GM04503 (cell line): ENCODE measurements at regions not wholly inside any gene's neighbourhood (a gene's known extent, or its start where the extent isn't known, plus 50 kb on each side); places are given as distances from the start of the nearest gene placed in this dataset.

ENCODE experiments used
- DNase-seq: peaks from one replicate; pipeline ENCODE4 v3.0.0-alpha.2; 2012; ENCODE audit warnings: low read depth

- peak; percentile 56 for DNase-seq
Measured at GRCh38 chr13:47114030-47114429, 217.2 kb upstream of the HTR2A start.

- no peak for DNase-seq
Measured at GRCh38 chr13:47112903-47113299, 216.0 kb upstream of the HTR2A start.

- no peak for DNase-seq
Measured at GRCh38 chr13:47112205-47112902, 215.5 kb upstream of the HTR2A start.

GRCh38 chr13:47111499-47111898, 214.6 kb upstream of the HTR2A start:
- no peak for DNase-seq

GRCh38 chr13:47110833-47111240, 214.0 kb upstream of the HTR2A start:
- no peak for DNase-seq

- DNase-seq = no peak
Measured at GRCh38 chr13:47110141-47110540, 213.3 kb upstream of the HTR2A start.

- no peak for DNase-seq
Measured at GRCh38 chr13:47109028-47109427, 212.2 kb upstream of the HTR2A start.

- DNase-seq = no peak
Measured at GRCh38 chr13:47100214-47100853, 203.5 kb upstream of the HTR2A start.

GRCh38 chr13:47094734-47095434, 198.0 kb upstream of the HTR2A start:
- DNase-seq = no peak

GRCh38 chr13:47092202-47092601, 195.3 kb upstream of the HTR2A start:
- DNase-seq = no peak

- DNase-seq = peak; percentile 47
Measured at GRCh38 chr13:47087841-47088240, 191.0 kb upstream of the HTR2A start.

GRCh38 chr13:47087241-47087640, 190.4 kb upstream of the HTR2A start:
- DNase-seq = no peak

- peak; percentile 49 for DNase-seq
Measured at GRCh38 chr13:47085346-47085745, 188.5 kb upstream of the HTR2A start.

GRCh38 chr13:47081850-47082249, 185.0 kb upstream of the HTR2A start:
- no peak for DNase-seq

- no peak for DNase-seq
Measured at GRCh38 chr13:47081246-47081645, 184.4 kb upstream of the HTR2A start.

- no peak for DNase-seq
Measured at GRCh38 chr13:47080621-47081020, 183.8 kb upstream of the HTR2A start.

GRCh38 chr13:47076500-47076899, 179.6 kb upstream of the HTR2A start:
- DNase-seq = peak; percentile 50

GRCh38 chr13:47069133-47069532, 172.3 kb upstream of the HTR2A start:
- DNase-seq = no peak

- no peak for DNase-seq
Measured at GRCh38 chr13:47067306-47067705, 170.5 kb upstream of the HTR2A start.

- DNase-seq = no peak
Measured at GRCh38 chr13:47066226-47066625, 169.4 kb upstream of the HTR2A start.

- DNase-seq = no peak
Measured at GRCh38 chr13:47064381-47064780, 167.5 kb upstream of the HTR2A start.

GRCh38 chr13:47049276-47049989, 152.6 kb upstream of the HTR2A start:
- DNase-seq = no peak

GRCh38 chr13:47046706-47047105, 149.9 kb upstream of the HTR2A start:
- no peak for DNase-seq
